ENCODE measurements at regions not wholly inside any gene's neighbourhood (a gene's known extent, or its start where the extent isn't known, plus 50 kb on each side); places are given as distances from the start of the nearest gene placed in this dataset.
"Not testable (repeated sequence)": the region's sequence is repeated elsewhere in the genome, so short reads cannot be mapped to it uniquely, and the experiment has no call there.

DNA sequence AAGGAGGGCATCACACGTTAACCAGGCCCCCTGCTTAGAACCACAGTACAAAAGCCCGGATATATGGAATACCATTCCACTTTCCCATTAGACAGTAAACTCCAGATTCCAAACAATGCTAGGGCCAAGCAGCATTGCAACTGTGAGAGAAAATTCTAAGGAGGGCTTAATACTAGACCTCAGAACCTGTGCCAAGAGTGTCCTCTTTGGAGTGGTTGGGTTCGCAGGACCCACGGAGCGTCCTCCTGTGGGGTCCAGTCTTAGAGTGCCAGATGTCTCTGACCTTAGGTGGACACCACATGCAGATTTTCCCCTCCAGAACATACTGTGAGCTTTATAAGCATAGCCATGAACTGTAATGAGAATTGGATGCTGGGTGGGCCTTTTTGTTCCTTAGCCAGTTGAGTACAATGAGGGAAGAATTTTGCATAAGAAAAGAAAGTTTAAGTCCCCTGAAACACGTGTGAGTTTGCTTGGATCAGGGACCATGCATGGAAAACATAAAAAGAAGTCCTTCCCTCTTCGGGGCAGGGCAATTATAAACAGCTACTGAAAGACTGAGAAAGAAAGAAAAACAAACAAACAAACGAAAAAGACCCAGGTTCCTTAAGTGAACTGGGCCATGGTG is 325.7 kb downstream of the NEK10 start:
- no peak for DNase-seq (ENCODE audit: low read depth)
- TF ChIP-seq, protein P1, sequence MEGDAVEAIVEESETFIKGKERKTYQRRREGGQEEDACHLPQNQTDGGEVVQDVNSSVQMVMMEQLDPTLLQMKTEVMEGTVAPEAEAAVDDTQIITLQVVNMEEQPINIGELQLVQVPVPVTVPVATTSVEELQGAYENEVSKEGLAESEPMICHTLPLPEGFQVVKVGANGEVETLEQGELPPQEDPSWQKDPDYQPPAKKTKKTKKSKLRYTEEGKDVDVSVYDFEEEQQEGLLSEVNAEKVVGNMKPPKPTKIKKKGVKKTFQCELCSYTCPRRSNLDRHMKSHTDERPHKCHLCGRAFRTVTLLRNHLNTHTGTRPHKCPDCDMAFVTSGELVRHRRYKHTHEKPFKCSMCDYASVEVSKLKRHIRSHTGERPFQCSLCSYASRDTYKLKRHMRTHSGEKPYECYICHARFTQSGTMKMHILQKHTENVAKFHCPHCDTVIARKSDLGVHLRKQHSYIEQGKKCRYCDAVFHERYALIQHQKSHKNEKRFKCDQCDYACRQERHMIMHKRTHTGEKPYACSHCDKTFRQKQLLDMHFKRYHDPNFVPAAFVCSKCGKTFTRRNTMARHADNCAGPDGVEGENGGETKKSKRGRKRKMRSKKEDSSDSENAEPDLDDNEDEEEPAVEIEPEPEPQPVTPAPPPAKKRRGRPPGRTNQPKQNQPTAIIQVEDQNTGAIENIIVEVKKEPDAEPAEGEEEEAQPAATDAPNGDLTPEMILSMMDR (IDR thresholded peaks at IDR 0.05; ENCODE audit: insufficient read depth, low read depth, low read length, missing control alignments) = no peak
- no peak overlapping the region for H3K4me3 ChIP-seq (ENCODE audit: low read length)

DNA sequence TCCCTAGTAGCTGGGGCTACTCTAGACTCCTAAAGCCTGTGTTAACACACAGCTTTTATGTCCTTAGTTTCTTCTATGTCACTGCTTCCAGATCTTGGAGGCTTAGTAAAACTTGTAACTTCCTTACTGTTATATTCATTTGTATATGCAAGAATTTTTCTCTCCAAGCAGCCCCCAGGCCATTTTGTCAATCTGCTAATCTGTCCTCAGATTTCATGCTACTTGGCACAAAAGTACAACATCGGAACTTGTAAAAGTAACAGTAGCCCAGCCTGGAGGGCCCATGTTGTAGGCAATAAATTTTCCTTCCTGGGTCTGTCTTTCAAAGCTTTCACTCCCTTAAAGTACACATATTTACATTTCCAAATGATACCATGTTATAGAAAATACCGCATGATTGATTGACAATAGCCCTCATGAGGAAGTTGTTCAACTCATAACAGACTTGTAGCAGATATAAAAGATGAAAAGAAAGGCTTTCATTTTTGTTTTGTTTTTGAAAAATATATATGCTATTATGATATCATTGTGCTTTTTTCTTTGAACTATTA is 324.2 kb downstream of the NEK10 start:
- no peak for DNase-seq (ENCODE audit: low read depth)
- TF ChIP-seq, protein P1 (IDR thresholded peaks at IDR 0.05; ENCODE audit: insufficient read depth, low read depth, low read length, missing control alignments) = no peak
- H3K4me3 ChIP-seq (ENCODE audit: low read length) = no peak overlapping the region

- DNase-seq (ENCODE audit: low read depth) = peak; percentile 67
- TF ChIP-seq, protein P1 (IDR thresholded peaks at IDR 0.05; ENCODE audit: insufficient read depth, low read depth, low read length, missing control alignments) = no peak
- H3K4me3 ChIP-seq (ENCODE audit: low read length) = no peak overlapping the region
These were observed 322.8 kb downstream of the NEK10 start for GRCh38 chr3:27046351-27046750.

- TF ChIP-seq, protein P1 (IDR thresholded peaks at IDR 0.05; ENCODE audit: insufficient read depth, low read depth, low read length, missing control alignments) = no peak
- DNase-seq (ENCODE audit: low read depth) = no peak
- no peak overlapping the region for H3K4me3 ChIP-seq (ENCODE audit: low read length)
These were observed 319.4 kb downstream of the NEK10 start for GRCh38 chr3:27049792-27050191.

- not testable (repeated sequence) for DNase-seq (ENCODE audit: low read depth); H3K4me3 ChIP-seq (ENCODE audit: low read length)
These were observed 317.7 kb downstream of the NEK10 start for GRCh38 chr3:27051527-27051926.

GRCh38 chr3:27056326-27056725 is 312.9 kb downstream of the NEK10 start:
- TF ChIP-seq, protein P1 (IDR thresholded peaks at IDR 0.05; ENCODE audit: insufficient read depth, low read depth, low read length, missing control alignments) = no peak
- DNase-seq (ENCODE audit: low read depth) = no peak
- H3K4me3 ChIP-seq (ENCODE audit: low read length) = no peak overlapping the region

- TF ChIP-seq, protein P1 (IDR thresholded peaks at IDR 0.05; ENCODE audit: insufficient read depth, low read depth, low read length, missing control alignments) = no peak
These were observed 309.7 kb downstream of the NEK10 start for GRCh38 chr3:27059489-27059888.

More at GRCh38 chr3:27059489-27059888, 309.7 kb downstream of the NEK10 start:
- no peak for DNase-seq (ENCODE audit: low read depth)
- no peak overlapping the region for H3K4me3 ChIP-seq (ENCODE audit: low read length)
